ENCODE measurements at regions not wholly inside any gene's neighbourhood (a gene's known extent, or its start where the extent isn't known, plus 50 kb on each side); places are given as distances from the start of the nearest gene placed in this dataset.
"Not testable (repeated sequence)": the region's sequence is repeated elsewhere in the genome, so short reads cannot be mapped to it uniquely, and the experiment has no call there.

DNA sequence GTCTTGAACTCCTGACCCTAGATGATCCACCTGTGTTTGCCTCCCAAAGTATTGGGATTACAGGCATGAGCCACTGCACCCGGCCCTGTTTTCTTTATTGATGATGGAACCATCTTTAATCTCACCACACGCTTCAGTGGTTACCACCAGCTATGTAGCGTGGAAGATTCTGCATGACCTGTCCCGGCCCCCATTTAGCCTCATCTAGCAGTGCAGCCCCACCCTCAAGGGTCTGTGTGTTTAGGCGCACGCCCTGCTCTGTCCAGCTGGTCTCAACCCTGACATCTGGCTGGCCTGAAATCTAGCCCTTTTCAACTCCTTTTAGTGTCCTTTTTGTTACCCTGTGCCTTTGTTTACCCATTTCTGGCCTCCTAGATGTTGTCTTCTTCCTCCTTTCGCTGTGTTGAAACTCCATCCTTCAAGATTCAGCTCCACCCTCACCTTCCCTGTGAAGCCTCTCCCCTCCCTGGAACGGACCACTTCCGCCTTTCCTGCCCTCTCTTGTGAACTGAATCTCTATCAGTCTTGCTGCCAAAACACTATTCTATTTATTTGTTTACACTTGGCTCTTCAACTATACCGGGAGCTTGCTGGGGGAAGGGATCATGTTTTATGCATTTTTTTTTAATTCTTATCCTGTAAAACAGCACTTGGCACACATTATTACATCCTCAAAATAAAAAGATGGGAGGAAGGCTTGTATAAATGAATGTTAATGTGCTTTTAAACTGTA lies 101.0 kb upstream of the MTHFD1L start:
- DNase-seq (ENCODE audit: low read depth in 3 of 3, low spot score in 1 of 3): no peak

DNA sequence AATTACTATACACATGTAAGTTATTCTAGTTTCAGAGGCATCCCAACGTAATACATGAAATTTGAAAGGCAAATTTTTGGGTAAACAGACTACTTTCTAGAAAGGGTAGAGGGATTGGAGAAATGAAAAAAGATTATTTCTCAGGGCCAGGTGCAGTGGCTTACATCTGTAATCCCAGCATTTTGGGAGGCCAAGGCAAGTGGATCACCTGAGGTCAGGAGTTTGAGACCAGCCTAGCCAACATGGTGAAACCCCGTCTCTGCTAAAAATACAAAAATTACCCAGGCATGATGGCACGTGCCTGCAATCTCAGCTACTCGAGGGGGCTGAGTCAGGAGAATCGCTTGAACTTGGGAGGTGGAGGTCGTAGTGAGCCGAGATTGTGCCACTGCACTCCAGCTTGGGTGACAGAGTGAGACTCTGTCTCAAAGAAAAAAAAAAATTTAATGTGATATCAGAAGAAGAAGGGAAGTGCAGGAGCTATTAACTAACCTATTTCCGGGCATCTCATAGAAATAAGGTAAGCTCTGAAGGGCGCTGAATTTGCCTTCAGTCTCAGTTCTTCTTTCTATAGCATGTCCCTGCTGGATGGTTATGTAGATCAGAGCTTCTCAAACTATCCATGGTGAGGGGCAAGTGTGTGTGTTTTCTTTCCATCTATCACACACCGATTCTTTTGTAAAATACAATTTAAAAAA lies 100.3 kb upstream of the MTHFD1L start:
- no peak for DNase-seq (ENCODE audit: low read depth in 3 of 3, low spot score in 1 of 3)

DNA sequence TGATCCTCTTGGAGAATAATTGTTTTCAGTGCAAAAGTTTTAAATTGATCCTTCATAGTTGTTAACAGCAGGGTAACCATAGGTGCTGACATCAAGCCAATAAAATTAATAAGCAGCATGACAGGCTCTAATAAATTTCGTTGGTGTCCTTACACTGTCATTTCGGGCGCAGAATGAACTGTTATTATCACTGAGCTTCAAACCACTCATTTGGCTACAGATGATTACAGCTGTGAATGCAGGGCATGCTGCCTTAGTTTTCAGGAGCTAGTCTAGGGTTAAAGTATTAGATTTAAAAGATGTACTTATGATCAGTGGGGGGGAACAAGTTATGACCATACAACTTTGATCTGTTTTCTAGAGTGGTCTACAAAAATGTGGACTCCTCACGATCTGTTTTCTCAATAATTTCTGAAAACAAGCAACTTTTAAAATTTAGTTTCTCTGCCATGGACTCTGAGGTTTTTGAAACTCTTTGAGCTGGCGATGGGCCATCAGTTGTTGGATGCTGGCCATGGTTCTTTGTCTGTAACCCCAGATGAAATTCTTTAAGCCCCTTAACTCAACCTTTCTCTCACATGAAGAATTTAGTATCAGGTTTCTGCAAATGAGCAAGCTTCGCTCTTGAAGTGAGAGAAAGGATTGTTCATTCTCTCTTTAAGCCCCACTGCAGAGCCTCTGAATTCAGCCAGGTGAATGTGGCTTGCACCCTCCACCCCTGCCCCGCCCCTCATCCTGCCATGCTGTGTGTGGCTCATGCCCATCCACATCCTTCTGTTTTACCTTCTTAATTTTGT lies 99.1 kb upstream of the MTHFD1L start:
- no peak for DNase-seq (ENCODE audit: low read depth in 3 of 3, low spot score in 1 of 3)

DNA sequence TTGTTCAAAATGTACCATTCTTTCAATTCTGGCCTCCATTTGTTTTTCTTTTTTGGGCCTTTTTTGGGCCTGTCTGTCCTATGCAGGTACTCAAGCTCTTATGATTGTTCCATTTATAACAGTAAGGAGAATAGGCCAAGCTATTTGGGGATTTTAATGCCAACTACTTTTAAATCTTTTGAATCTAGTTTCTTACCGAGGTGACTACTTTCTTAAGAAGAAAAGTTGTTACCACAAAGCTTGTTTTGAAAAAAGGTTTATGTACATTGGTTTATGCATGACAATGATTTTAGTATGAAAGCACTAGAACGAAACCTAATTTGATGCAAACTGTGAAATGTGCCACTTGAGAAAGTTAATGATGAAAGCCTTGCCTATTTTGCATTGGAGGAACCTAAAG lies 98.3 kb upstream of the MTHFD1L start:
- DNase-seq (ENCODE audit: low read depth in 3 of 3, low spot score in 1 of 3): no peak

- DNase-seq (ENCODE audit: low read depth in 3 of 3, low spot score in 1 of 3): no peak
Observed at GRCh38 chr6:150767571-150768018, 97.9 kb upstream of the MTHFD1L start.

- DNase-seq (ENCODE audit: low read depth in 3 of 3, low spot score in 1 of 3): no peak
Observed at GRCh38 chr6:150770637-150771036, 94.9 kb upstream of the MTHFD1L start.

DNA sequence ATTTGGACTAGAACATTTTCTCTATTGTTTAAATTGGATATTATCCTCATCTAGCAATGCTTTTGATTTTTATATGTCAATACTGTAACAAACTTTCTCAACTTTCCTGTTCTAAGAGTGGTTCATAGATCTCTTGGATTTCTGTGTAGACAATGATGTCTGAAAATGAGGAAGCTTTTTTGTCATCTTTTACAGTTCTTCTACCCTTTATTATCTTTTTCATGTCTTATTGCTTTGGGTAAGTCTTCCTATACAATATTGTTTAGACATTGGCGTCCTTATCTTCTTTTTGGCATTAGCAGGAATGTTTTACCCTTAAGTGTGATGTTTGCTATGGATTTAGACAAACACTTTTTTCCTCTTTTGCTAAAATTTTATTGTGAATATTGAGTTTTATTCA lies 91.5 kb upstream of the MTHFD1L start:
- DNase-seq (ENCODE audit: low read depth in 3 of 3, low spot score in 1 of 3): no peak

DNA sequence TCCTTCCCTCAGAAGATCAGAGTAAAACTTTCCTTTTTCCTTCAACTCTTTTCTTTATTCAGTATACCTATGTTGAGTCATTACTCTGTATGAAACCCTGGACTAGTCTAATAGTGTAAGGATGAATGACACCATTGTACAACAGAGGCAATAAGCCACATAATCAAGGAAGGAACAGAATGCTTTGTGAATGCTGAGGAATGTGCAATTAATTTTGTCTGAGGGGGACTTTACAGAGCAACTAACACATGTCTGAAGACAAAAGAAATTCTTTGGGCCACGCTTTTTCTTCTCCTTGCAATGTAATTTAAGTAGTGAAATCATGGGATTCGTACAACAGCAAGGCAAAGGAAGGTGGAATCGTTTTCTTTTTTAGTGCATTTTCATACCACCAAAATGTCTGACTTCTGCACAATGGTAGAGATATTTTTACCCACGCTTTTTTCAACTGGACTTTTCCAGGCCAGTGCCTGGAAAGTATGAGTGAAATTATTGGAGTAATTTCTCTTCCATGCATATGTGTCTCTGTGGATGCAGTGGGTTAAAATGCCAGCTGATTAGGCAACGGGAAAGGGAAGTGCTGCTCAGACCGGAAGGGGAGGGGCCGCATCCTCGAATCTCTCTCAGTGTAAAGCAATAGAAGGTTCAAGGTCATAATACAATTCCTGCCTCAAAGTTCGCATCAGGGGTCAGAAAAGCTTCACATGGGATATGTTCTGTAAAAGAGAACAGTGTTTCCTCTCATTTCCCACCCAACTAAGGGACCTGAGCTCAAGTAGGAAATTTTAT lies 89.9 kb upstream of the MTHFD1L start:
- no peak for DNase-seq (ENCODE audit: low read depth in 3 of 3, low spot score in 1 of 3)

GRCh38 chr6:150777736-150778135 lies 87.8 kb upstream of the MTHFD1L start:
- DNase-seq (ENCODE audit: low read depth in 3 of 3, low spot score in 1 of 3): no peak

DNA sequence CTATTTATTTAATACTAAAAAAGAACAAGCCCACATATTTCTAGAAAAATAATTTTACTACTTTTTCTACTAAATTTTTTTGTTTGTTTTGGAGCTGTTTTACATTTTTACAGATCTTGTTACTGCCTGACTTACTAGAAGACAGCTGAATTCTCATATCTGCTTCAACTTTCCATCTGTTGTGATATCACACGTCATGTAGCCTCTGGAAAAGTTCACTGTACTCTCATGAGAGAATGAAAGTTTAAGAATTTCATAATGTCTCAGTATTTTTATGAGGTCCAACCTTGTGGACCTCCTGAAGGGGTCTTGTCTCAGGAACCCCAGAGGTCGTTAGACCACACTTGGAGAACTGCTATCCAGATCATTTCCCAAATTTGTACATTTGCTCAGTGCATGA lies 81.7 kb upstream of the MTHFD1L start:
- DNase-seq (ENCODE audit: low read depth in 3 of 3, low spot score in 1 of 3): no peak

DNA sequence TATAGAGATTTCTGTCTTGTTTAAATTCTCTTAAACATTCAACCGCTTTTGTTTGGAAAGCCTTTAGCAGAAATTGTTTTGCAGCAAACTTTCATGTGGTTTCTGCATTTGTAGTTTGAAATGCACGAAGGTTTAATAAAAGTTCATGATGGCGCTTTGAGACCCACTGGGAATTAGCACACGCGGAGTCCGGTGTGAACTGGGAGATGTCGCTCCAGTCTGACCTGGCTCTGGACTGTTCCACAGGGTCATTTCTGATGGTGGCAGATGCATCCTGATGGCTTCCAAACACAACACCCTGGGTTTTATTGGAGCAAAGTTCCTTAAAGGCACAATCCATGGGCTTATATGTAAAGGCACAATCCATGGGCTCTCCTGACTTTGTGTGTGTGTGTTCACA lies 78.1 kb upstream of the MTHFD1L start:
- no peak for DNase-seq (ENCODE audit: low read depth in 3 of 3, low spot score in 1 of 3)

DNA sequence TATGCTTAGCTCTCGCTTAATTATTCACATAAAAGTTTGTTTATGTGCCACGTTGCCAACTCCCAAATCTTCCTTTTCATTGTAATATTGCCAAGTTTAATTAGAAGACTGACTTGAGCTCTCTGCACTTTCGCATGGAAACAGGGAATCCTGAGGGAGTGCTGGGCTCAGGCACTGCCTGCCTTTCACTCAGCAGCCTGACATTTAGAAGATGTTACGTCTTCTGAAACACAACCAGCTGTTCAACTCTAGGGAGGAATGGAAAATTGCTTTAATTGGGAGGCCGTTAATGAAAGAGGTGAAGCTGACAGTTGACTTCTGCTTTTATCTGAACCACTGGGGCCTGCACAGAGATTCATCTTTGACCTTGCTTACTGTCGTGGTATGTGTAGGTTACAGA lies 77.4 kb upstream of the MTHFD1L start:
- no peak for DNase-seq (ENCODE audit: low read depth in 3 of 3, low spot score in 1 of 3)

DNA sequence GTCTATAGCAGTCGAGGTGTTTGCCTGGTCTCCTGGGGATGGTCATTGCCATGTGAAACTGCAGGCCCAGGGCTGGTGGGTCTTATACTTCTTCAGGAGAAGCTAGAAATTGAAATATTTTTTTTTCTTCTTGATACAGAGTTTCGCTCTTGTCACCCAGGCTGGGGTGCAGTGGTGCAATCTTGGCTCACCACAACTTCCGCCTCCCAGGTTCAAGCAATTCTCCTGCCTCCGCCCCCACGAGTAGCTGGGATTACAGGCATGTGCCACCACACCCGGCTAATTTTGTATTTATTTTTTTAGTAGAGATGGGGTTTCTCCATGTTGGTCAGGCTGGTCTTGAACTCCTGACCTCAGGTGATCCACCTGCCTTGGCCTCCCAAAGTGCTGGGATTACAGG lies 75.6 kb upstream of the MTHFD1L start:
- not testable (repeated sequence) for DNase-seq (ENCODE audit: low read depth in 3 of 3, low spot score in 1 of 3)

DNA sequence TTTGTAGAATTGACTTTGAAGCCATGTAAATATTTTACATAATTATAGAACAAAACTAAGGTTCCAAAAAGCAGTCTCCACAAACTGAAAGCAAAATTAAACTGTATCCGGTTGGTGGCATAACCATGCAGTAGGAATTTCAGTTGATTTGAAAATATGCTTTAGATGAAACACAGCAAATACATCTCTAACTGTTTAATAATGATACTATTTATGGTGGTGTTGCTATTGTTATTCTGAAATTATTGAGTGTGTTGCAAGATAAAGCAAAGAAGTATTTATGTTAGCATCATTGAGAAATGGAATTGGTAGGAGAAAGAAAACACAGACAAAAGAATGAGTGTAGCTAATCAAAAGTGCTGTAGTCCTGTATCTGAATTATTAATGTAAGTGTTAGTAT lies 73.8 kb upstream of the MTHFD1L start:
- no peak for DNase-seq (ENCODE audit: low read depth in 3 of 3, low spot score in 1 of 3)

GRCh38 chr6:150797949-150798348 lies 67.6 kb upstream of the MTHFD1L start:
- no peak for DNase-seq (ENCODE audit: low read depth in 3 of 3, low spot score in 1 of 3)

DNA sequence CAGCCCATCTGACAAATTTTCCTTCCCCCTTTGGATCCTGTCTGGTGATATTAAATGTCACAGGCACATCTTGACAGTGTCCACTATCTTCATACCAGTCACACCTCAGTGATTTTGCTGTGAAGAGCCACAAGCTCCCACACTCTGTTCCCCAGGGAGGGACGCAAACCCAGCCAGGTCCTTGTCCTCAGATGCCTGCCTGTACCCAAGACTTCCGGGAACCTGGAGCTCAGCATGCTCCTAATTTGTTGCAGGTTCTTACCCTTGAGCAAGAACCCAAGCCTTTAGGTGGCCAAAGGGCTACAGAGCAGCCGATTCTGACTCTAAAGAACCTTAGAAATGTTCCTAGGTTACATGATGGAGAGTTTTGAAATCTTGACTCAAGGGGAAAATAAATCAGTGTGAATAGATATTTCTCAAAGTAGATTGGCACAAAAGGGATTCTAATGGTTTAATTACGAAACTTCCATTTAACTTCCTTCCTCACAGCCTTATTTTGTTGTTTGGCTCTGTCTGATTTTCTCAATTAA lies 66.2 kb upstream of the MTHFD1L start:
- DNase-seq (ENCODE audit: low read depth in 3 of 3, low spot score in 1 of 3): no peak

DNA sequence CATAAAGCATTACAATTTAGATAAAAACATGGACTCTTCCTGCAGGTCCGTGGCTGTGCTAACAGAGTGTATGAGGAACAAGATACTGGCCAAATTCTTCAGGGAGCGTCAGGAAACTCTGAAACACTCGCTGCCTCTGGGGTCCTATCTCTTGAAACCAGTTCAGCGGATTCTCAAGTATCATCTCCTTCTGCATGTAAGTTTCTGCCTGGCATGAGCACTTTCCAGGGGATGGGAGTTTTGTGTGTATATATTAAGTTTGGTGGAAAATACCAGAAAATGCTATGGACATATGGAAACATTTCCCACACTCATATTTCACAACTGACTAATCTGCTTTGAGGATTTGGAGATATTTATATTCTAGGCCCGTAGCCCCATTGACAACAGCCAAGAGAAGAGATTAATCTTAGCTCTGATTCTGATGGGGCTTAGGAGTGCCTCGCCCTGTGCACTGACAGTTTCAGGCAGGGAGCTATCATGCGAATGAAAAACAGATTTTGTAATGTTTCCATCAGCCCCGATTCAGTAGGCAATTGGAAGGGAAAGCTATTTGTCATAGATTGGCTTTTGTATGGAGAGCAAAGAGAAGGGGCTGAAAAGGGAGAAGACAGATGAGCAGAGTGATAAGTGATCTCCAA lies 64.7 kb upstream of the MTHFD1L start:
- no peak for DNase-seq (ENCODE audit: low read depth in 3 of 3, low spot score in 1 of 3)

DNA sequence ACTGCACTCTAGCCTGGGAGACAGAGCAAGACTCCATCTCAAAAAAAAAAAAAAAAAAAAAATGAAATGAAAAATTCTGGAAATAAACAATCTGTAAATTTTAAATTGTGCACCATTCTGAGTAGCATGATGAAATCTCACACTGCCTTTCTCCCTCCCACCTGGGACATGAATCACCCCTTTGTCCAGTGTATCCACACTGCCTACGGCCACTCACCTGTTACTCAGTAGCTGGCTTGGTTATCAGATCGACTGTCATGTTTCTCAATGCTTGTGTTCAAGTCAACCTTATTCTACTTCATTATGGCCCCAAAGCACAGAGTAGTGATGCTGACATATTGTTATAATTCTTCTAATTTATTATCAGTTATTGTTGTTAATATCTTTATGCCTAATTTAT lies 58.7 kb upstream of the MTHFD1L start:
- no peak for DNase-seq (ENCODE audit: low read depth in 3 of 3, low spot score in 1 of 3)

DNA sequence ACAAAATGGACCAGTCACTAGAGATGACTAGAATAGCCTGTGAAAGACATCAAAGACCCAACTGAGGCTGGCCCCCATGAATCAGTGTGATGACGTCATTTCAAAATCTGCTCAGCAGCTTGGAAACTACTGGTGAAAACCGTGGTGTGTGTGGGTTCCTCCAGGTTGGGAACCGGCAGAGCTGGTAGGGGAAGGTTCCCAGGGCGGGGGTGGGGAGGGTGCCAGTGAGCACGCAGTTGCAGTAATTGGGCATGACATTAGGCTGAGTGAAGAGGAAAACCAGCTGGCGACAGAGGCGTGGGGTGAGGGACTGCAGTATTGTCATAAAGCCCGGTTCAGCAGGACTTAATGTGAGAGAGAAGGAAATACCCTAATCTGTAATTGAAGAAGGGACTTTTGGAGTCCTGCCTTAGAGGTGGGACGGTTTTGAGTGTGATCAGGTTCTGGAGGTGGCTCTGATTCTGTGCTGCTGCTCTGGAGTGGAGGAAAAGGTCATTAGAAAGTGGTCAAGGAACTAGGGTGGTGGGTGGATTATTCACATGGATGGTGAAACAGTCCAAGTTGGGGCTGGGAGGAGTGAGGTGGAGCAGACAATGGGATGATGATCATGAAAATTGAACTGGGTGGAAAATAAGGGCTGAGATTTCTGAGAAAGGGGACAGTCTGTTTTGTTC lies 52.0 kb upstream of the MTHFD1L start:
- peak in 1 of 3 donors; percentile 4 for DNase-seq (ENCODE audit: low read depth in 3 of 3, low spot score in 1 of 3)

- no peak for DNase-seq (ENCODE audit: low read depth in 3 of 3, low spot score in 1 of 3)
Observed at GRCh38 chr6:150813993-150814359, 51.5 kb upstream of the MTHFD1L start.

Measured in stimulated activated CD4-positive, alpha-beta T cell treated with anti-CD3 and anti-CD28 coated beads, TNF-alpha, amount 100 ng/mL, for 1 hour (primary cell).